ENCODE measurements at regions not wholly inside any gene's neighbourhood (a gene's known extent, or its start where the extent isn't known, plus 50 kb on each side); places are given as distances from the start of the nearest gene placed in this dataset.
"Not testable (repeated sequence)": the region's sequence is repeated elsewhere in the genome, so short reads cannot be mapped to it uniquely, and the experiment has no call there.

GRCh38 chrX:98207947-98208346, 1324.2 kb downstream of the RPA4 start (continued):
- TF ChIP-seq ZNF512 (tag; IDR thresholded peaks at IDR 0.05), result no peak
- no peak for TF ChIP-seq BRF2 (IDR thresholded peaks at IDR 0.05; ENCODE audit: borderline replicate concordance, insufficient read depth, insufficient read length)
- no peak for TF ChIP-seq SAFB2 (IDR thresholded peaks at IDR 0.05; ENCODE audit: borderline replicate concordance, low read depth, low read length, severe bottlenecking)

- no peaks in the 10 kb centered on the region for H3K27me3 ChIP-seq (ENCODE audit: control insufficient read depth in 2 of 2, insufficient read depth in 2 of 2, low read length in 2 of 2)
- TF ChIP-seq RUNX1 (IDR thresholded peaks at IDR 0.05; ENCODE audit: low read depth) (no peak), ZFP91 (CRISPR knock-in tag; IDR thresholded peaks at IDR 0.05) (no peak), ZNF212 (CRISPR knock-in tag; IDR thresholded peaks at IDR 0.05) (no peak), NONO (IDR thresholded peaks at IDR 0.05; ENCODE audit: low read depth in 2 of 2, low read length in 1 of 2) (no peak), U2AF1 (optimal IDR thresholded peaks at IDR 0.05; ENCODE audit: low read depth, low read length) (no peak), ERF (CRISPR knock-in tag; IDR thresholded peaks at IDR 0.05) (no peak), ZEB2 (IDR thresholded peaks at IDR 0.05) (no peak)
- no peaks in the 10 kb centered on the region for H4K20me1 ChIP-seq (replicated peaks; ENCODE audit: control insufficient read depth, insufficient read depth, low read length)
- ChIA-PET CTCF (ENCODE audit: low intra/inter-chr PET ratio) (no interaction called here), POLR2A (no interaction called here)
- H3K9ac ChIP-seq (ENCODE audit: insufficient read depth in 1 of 2, low read depth in 2 of 2, low read length in 2 of 2), result no peak overlapping the region
- FAIRE-seq, result no peak
- H3K79me2 ChIP-seq (ENCODE audit: control insufficient read depth, insufficient read depth, low read length), result no peaks in the 10 kb centered on the region
- H3K4me2 ChIP-seq (ENCODE audit: insufficient read depth, low read length), result no peak overlapping the region
- no TSS peak for BruUV-seq (replicated peaks)
- no peak for ATAC-seq
- no peaks in the 10 kb centered on the region for H3K4me1 ChIP-seq (replicated peaks in 1 of 2; ENCODE audit: control insufficient read depth in 2 of 2, insufficient read depth in 2 of 2, low read length in 2 of 2)
- H3K36me3 ChIP-seq (ENCODE audit: control insufficient read depth, insufficient read depth, low read length), result no peaks in the 10 kb centered on the region
- intact Hi-C loops (cut with micrococcal nuclease), result no loop called here
- no peaks in the 10 kb centered on the region for H3K9me1 ChIP-seq (ENCODE audit: control insufficient read depth, insufficient read depth, low read length)
- no peaks in the 10 kb centered on the region for H3K9me3 ChIP-seq (replicated peaks; ENCODE audit: control insufficient read depth, insufficient read depth, low read depth, low read length)
- no peak overlapping the region for H2AFZ ChIP-seq (ENCODE audit: low read depth, low read length)
- H3K4me3 ChIP-seq, result no peak overlapping the region
- in situ Hi-C loops (cut with MboI), result no loop called here
- H3K27ac ChIP-seq (ENCODE audit: extremely low read depth, low read depth, low read length), result no peak overlapping the region
- no peak for DNase-seq (ENCODE audit: extremely low read depth in 1 of 4, low spot score in 3 of 4)
Measured at GRCh38 chrX:98231003-98231402, 1347.3 kb downstream of the RPA4 start.

- BruUV-seq (replicated peaks); H3K36me3 ChIP-seq (ENCODE audit: control insufficient read depth, insufficient read depth, low read length); H3K4me3 ChIP-seq; POLR2A ChIA-PET; H4K20me1 ChIP-seq (replicated peaks; ENCODE audit: control insufficient read depth, insufficient read depth, low read length); H3K79me2 ChIP-seq (ENCODE audit: control insufficient read depth, insufficient read depth, low read length); in situ Hi-C loops (cut with MboI); DNase-seq (ENCODE audit: extremely low read depth in 1 of 4, low spot score in 3 of 4); H3K4me1 ChIP-seq (replicated peaks in 1 of 2; ENCODE audit: control insufficient read depth in 2 of 2, insufficient read depth in 2 of 2, low read length in 2 of 2); CTCF ChIA-PET (ENCODE audit: low intra/inter-chr PET ratio); FAIRE-seq; intact Hi-C loops (cut with micrococcal nuclease); H3K9me3 ChIP-seq (replicated peaks; ENCODE audit: control insufficient read depth, insufficient read depth, low read depth, low read length); H2AFZ ChIP-seq (ENCODE audit: low read depth, low read length); H3K27ac ChIP-seq (ENCODE audit: extremely low read depth, low read depth, low read length); H3K4me2 ChIP-seq (ENCODE audit: insufficient read depth, low read length); H3K9me1 ChIP-seq (ENCODE audit: control insufficient read depth, insufficient read depth, low read length); H3K9ac ChIP-seq (ENCODE audit: insufficient read depth in 1 of 2, low read depth in 2 of 2, low read length in 2 of 2); H3K27me3 ChIP-seq (ENCODE audit: control insufficient read depth in 2 of 2, insufficient read depth in 2 of 2, low read length in 2 of 2); ATAC-seq: not testable (repeated sequence)
- 0% methylated on average over 2 of the region's 6 CpGs for WGBS (ENCODE audit: insufficient coverage, low coverage, missing lambda C conversion rate)
Measured at GRCh38 chrX:98240061-98240460, 1356.4 kb downstream of the RPA4 start.
